GM18867 (cell line): ENCODE measurements at regions not wholly inside any gene's neighbourhood (a gene's known extent, or its start where the extent isn't known, plus 50 kb on each side); places are given as distances from the start of the nearest gene placed in this dataset.

ENCODE experiments used
- ATAC-seq: cut with Tn5 transposase; IDR thresholded peaks from one replicate; pipeline ENCODE4 v1.9.1; 2021; ENCODE audit warnings: mild to moderate bottlenecking, moderate library complexity; ENCODE audit not compliant: unreplicated experiment

- no peak for ATAC-seq
These were observed 283.0 kb upstream of the PCSK5 start for GRCh38 chr9:75607521-75607920.

GRCh38 chr9:75609401-75609800 is 281.1 kb upstream of the PCSK5 start:
- no peak for ATAC-seq

- no peak for ATAC-seq
These were observed 280.2 kb upstream of the PCSK5 start for GRCh38 chr9:75610246-75610645.

GRCh38 chr9:75612205-75612604 is 278.3 kb upstream of the PCSK5 start:
- no peak for ATAC-seq

GRCh38 chr9:75612754-75613153 is 277.7 kb upstream of the PCSK5 start:
- no peak for ATAC-seq

DNA sequence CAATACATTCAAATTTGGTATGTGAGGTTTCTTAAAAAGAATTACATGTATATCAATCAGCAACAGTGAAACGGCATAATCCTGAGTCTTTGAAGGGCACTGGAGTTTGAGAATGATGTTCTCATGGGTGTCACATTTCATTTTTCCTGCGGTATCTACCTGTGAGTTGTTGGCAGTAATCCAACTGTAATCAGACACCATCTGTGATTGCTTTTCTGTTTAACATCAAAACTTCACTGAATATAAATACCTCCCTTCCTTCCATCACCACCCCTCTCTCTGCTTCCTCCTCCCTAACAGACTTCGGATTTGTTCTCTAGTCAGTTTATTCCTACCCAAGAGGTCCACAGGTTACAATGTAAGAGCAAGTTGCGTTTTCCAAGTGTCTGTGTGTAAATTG is 275.2 kb upstream of the PCSK5 start:
- no peak for ATAC-seq

- ATAC-seq, result no peak
These were observed 274.4 kb upstream of the PCSK5 start for GRCh38 chr9:75616052-75616451.

- ATAC-seq, result no peak
These were observed 273.5 kb upstream of the PCSK5 start for GRCh38 chr9:75616841-75617566.

- ATAC-seq, result no peak
These were observed 267.0 kb upstream of the PCSK5 start for GRCh38 chr9:75623462-75623861.

DNA sequence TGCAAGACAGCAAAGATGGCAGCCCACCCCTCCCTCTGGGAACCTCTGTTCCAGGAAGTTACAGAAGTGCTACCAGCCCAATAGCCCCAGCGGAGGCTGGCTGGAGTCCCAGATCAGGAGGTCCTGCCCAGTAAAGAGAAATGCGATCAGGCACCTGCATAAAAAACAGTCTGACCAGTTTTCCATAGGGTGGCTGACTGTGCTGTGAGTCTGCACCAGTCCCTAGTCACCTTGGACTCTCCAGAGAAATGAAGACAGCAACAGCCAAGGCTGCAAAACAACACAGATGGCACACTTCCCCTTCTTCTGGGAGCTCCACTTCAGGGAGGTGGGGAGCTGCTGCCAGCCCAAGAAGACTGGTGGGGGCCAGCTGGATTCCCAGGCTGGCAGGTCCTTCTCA is 265.5 kb upstream of the PCSK5 start:
- no peak for ATAC-seq

- no peak for ATAC-seq
These were observed 263.6 kb upstream of the PCSK5 start for GRCh38 chr9:75626860-75627259.

GRCh38 chr9:75628952-75629351 is 261.5 kb upstream of the PCSK5 start:
- no peak for ATAC-seq

GRCh38 chr9:75633451-75634057 is 256.9 kb upstream of the PCSK5 start:
- ATAC-seq, result no peak

DNA sequence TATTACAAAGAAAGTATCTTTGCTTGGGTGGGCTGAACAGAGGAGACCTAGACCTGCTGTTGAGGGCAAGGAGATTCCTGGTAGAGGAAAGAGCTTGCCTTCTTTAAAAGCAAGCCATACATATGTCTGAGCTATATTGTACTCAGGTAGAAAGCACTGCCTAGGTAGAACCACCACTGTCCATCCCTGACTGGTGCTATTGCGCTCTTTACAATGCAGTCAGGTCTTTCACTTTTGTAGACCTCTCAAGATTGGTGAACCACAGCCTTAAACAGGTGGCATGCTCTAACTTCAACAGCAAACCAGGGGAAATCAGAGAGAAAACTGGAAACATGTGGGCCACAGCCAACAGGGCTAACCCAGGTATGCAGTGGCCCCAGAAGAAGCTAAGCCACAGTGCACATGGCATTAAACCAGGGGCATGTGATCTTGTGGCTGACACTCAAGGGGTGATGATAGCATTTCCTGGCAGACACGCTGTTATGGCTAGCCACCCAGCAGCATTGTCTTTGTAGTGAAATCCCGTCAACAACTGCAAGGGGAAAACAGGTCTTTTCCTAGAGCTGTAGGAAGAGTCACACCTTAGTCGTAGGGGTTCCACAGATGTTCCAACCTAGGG is 253.9 kb upstream of the PCSK5 start:
- no peak for ATAC-seq

DNA sequence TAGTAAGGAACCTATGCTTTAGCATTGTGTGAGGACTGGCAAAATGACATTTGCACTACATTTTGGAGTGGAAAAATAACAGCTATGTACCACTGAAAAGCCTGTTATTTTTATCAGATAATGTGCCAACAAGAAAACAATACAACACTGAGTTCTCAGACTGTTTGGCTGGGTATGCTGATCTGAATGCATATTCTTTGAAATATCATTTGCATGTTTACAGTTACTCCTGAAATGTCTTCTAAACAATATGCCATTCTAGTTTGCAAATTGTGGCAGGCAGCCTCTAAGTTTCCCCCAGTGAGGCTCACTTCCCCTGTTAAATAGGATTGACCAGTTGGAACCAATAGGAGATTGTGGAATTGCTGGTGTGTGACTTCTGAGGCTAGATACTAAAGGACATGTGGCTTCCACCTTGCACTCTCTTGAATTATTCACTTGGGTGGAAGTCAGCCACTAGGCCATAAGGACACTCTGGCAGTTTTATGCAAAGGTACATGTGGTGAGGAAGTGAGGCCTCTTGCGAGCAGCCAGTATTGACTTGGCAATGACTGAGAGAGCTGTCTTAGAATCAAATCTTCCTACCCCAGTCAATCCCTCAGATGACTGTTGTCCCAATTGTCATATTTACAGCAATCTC is 250.4 kb upstream of the PCSK5 start:
- ATAC-seq, result no peak

GRCh38 chr9:75642522-75642921 is 248.0 kb upstream of the PCSK5 start:
- no peak for ATAC-seq

GRCh38 chr9:75644649-75645048 is 245.8 kb upstream of the PCSK5 start:
- ATAC-seq, result no peak

GRCh38 chr9:75648034-75648433 is 242.4 kb upstream of the PCSK5 start:
- ATAC-seq, result no peak

- no peak for ATAC-seq
These were observed 241.4 kb upstream of the PCSK5 start for GRCh38 chr9:75649060-75649459.

GRCh38 chr9:75651709-75652108 is 238.8 kb upstream of the PCSK5 start:
- no peak for ATAC-seq

- ATAC-seq, result no peak
These were observed 237.1 kb upstream of the PCSK5 start for GRCh38 chr9:75653335-75653734.

DNA sequence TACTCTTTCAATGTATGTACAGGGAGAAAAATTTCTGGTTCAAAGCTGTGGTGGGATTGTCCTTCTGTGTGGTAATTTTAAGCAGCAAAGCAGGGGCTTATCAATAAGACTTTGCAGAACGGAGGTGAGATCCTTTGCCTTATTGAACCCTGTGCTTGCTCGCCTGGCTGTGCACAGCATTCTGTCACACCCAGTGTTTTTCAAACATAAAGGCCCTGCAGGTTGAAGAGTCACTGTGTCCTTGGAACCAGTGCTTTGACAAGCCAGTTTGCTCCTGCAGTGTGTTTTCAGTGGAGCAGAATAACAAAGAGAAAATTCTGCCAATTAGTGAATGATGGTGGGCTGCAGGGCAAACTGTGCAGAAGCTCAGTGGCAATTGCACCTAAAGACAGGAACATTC is 236.7 kb upstream of the PCSK5 start:
- no peak for ATAC-seq
